HEK293T (cell line): ENCODE measurements at regions not wholly inside any gene's neighbourhood (a gene's known extent, or its start where the extent isn't known, plus 50 kb on each side); places are given as distances from the start of the nearest gene placed in this dataset.

Source experiments
- CTCF ChIA-PET: fragments of 350-600 bp; formaldehyde crosslinking; extraction: SDS; loops from one replicate; lab custom pipeline; 2021; ENCODE audit warnings: antibody characterized with exemption, inconsistent platforms; lab: Yijun Ruan, JAX
- POLR2A ChIA-PET: fragments of 350-600 bp; formaldehyde crosslinking; extraction: SDS; loops from one replicate; lab custom pipeline; 2020; ENCODE audit warnings: antibody characterized with exemption, inconsistent platforms; lab: Yijun Ruan, JAX
- DNase-seq: peaks from one replicate; pipeline ENCODE4 v3.0.0; 2012; ENCODE audit warnings: mixed read lengths; ENCODE audit errors: extremely low spot score
- ARNT ChIP-seq: fragments of 450-650 bp; IDR thresholded peaks from 2 replicates; pipeline ENCODE4 v1.6.1; 2017; ENCODE audit warnings: mild to moderate bottlenecking
- BHLHE40 ChIP-seq: fragments of 450-650 bp; IDR thresholded peaks from 2 replicates; pipeline ENCODE4 v1.6.1; 2016; ENCODE audit warnings: mild to moderate bottlenecking, moderate library complexity, borderline replicate concordance
- CTBP1 ChIP-seq: fragments of 450-650 bp; IDR thresholded peaks from 2 replicates; pipeline ENCODE4 v1.6.1; 2016; ENCODE audit warnings: borderline replicate concordance
- ELF4 ChIP-seq: fragments of 450-650 bp; IDR thresholded peaks from 2 replicates; pipeline ENCODE4 v1.6.1; 2017; ENCODE audit warnings: antibody characterized with exemption
- FOXA1 ChIP-seq: fragments of 450-650 bp; IDR thresholded peaks from 2 replicates; pipeline ENCODE4 v1.6.1; 2016; ENCODE audit warnings: mild to moderate bottlenecking
- FOXK2 ChIP-seq: fragments of 450-650 bp; IDR thresholded peaks from 2 replicates; pipeline ENCODE4 v1.6.1; 2016; ENCODE audit warnings: mild to moderate bottlenecking
- FOXM1 ChIP-seq: fragments of 450-650 bp; IDR thresholded peaks from 2 replicates; pipeline ENCODE4 v1.6.1; 2017; ENCODE audit warnings: mild to moderate bottlenecking, borderline replicate concordance
- HDGF ChIP-seq: fragments of 450-650 bp; IDR thresholded peaks from 2 replicates; pipeline ENCODE4 v1.6.1; 2017; ENCODE audit warnings: antibody characterized with exemption, borderline replicate concordance
- L3MBTL2 ChIP-seq: fragments of 450-650 bp; conservative IDR thresholded peaks from 2 replicates; pipeline ENCODE4 v1.6.1; 2016; ENCODE audit warnings: mild to moderate bottlenecking
- LEF1 ChIP-seq: fragments of 450-650 bp; IDR thresholded peaks from 2 replicates; pipeline ENCODE4 v1.6.1; 2017; ENCODE audit warnings: mild to moderate bottlenecking, borderline replicate concordance
- NFRKB ChIP-seq: fragments of 450-650 bp; IDR thresholded peaks from 2 replicates; pipeline ENCODE4 v1.6.1; 2016; ENCODE audit warnings: mild to moderate bottlenecking, moderate library complexity
- SP1 ChIP-seq: fragments of 450-650 bp; IDR thresholded peaks from 2 replicates; pipeline ENCODE4 v1.6.1; 2017
- SUZ12 ChIP-seq: fragments of 450-650 bp; IDR thresholded peaks from 2 replicates; pipeline ENCODE4 v1.6.1; 2016; ENCODE audit warnings: mild to moderate bottlenecking
- TARDBP ChIP-seq: fragments of 450-650 bp; IDR thresholded peaks from 2 replicates; pipeline ENCODE4 v1.6.1; 2016
- ZNF384 ChIP-seq: fragments of 450-650 bp; IDR thresholded peaks from 2 replicates; pipeline ENCODE4 v1.6.1; 2016
- TF ChIP-seq, protein P1 (sequence below): fragments of 450-650 bp; IDR thresholded peaks from 2 replicates; pipeline ENCODE4 v1.6.1; 2016

DNA sequence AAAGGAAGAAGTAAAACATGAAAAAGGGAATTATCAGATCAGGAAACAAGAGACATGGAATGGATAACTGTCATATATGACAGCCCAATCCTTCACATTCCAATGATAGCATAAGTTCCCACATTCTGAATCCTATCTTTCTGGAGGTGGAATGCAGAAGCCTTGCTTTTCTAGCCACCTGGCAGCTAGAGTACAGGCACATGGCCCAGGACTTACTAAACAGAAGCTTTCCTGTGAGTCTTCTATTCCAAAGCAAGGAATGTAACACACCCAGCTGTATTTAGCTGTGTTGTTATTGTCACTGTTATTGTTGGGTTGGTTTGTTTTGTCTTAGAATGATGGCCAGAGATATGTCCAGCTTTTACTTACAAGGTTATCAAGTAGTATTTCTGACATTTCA, 780.5 kb upstream of the ZNF608 start:
- CTCF ChIA-PET, result interaction anchor here (0.6 kb wide), 1 partner anchor 14 kb away, joined by 3 read pairs; no protein-coding TSS in a partner anchor
- no peak for DNase-seq
- TF ChIP-seq SUZ12, result no peak
- TF ChIP-seq FOXA1, result no peak
- TF ChIP-seq HDGF, result no peak
- no peak for TF ChIP-seq L3MBTL2
- no peak for TF ChIP-seq ARNT
- no peak for TF ChIP-seq BHLHE40
- no peak for TF ChIP-seq FOXM1
- POLR2A ChIA-PET, result no interaction called here

DNA sequence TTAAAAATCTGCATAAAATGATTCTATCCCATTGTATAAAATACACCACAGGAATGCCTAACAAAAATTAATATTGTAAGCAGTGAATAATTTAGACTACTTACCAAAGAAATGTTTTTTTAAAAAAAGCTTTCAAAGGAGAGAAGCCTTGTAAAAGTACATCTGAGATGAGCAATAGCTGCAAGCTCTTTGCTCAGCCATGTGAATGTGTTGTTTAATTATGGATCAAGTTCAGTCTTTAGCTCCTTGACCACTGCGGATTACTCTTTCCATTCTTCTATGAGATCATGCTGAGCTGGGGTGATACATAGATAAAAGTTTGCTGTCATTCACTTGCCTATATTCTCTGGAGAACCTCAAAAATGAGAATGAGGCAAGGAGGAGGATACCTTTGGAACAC, 782.4 kb upstream of the ZNF608 start:
- TF ChIP-seq SUZ12 (no peak), FOXK2 (no peak), BHLHE40 (no peak), NFRKB (no peak), HDGF (no peak)
- CTCF ChIA-PET, result no interaction called here
- no peak for DNase-seq
- POLR2A ChIA-PET, result no interaction called here

DNA sequence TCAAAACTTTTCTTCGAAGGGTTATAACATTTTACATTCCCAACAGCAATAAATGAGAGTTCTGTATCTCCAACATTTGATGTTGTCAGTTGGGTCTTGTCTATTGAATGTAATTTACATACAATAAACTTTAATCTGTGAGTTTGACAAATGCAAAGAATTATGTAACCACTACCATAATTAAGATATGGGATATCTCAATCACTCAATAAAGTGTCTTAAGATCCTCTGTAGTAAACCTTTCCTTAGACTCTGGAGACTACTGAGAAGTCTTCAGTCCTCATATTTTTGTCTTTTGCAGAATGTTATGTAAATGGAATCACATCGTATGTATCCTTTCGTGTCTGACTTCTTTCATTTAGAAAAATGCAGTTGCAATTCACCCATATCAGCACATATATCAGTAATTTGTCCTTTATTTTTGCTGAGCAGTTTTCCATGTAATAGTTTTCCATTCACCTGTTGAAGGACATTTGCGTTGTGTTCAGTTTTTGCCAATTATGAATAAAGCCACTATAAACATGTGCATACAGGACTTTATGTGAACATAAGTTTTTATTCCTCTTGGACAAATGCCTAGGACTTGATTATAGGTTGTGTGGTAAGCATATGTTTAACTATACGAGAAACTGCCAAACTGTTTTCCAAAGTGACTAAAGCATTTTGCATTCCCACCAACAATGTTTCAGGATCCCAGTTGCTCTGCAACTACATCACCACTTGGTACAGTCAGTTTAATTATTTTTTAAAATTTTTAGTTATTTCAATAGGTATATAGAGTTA, 784.6 kb upstream of the ZNF608 start:
- POLR2A ChIA-PET, result no interaction called here
- CTCF ChIA-PET, result no interaction called here
- TF ChIP-seq FOXK2 (no peak), L3MBTL2 (no peak), ZNF384 (no peak), FOXA1 (no peak), TARDBP (no peak), SP1 (no peak), SUZ12 (no peak), ARNT (no peak), NFRKB (no peak)
- no peak for DNase-seq

DNA sequence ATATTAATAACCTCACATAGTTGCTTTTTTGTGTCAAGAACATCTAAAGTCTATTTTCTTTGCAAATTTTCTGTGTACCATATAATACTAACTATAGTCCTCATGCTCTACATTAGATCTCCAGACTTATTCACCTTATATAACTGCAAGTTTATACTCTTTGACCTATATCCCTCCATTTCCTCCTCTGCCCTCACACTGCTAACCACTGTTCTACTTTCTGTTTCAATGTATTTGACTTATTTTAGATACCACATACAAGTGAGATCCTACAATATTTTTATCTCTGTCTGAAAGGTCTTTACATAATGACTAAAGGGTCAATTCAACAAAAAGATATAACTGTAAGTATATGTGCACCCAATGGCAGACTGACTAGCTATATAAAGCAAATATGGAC, 789.7 kb upstream of the ZNF608 start:
- CTCF ChIA-PET, result no interaction called here
- POLR2A ChIA-PET, result no interaction called here
- no peak for DNase-seq
- TF ChIP-seq L3MBTL2, result no peak
- no peak for TF ChIP-seq NFRKB
- no peak for TF ChIP-seq TARDBP
- TF ChIP-seq ARNT, result no peak
- no peak for TF ChIP-seq ELF4
- TF ChIP-seq, protein P1, sequence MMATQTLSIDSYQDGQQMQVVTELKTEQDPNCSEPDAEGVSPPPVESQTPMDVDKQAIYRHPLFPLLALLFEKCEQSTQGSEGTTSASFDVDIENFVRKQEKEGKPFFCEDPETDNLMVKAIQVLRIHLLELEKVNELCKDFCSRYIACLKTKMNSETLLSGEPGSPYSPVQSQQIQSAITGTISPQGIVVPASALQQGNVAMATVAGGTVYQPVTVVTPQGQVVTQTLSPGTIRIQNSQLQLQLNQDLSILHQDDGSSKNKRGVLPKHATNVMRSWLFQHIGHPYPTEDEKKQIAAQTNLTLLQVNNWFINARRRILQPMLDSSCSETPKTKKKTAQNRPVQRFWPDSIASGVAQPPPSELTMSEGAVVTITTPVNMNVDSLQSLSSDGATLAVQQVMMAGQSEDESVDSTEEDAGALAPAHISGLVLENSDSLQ, result no peak
- no peak for TF ChIP-seq FOXK2
- no peak for TF ChIP-seq FOXM1
- no peak for TF ChIP-seq BHLHE40
- no peak for TF ChIP-seq HDGF
- TF ChIP-seq FOXA1, result no peak
- no peak for TF ChIP-seq LEF1
- TF ChIP-seq CTBP1, result no peak
- no peak for TF ChIP-seq SP1
- no peak for TF ChIP-seq SUZ12
- no peak for TF ChIP-seq ZNF384

DNA sequence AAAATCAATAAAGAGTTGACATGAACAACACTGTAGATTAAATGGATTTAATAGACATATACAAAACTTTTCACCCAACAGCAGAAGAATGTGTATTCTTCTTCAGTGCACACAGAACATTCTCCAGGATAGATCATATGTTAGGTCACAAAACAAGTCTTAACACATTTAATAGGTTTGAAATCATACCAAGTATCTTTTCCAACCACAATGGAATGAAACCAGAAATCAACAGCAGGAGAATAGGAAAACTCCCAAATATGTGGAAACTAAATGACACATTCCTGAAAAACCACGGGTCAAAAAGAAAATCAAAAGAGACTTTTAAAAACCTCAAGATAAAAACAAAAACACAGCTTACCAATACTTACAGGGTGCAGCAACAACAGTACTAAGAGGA, 790.1 kb upstream of the ZNF608 start:
- DNase-seq, result no peak
- POLR2A ChIA-PET, result no interaction called here
- CTCF ChIA-PET, result no interaction called here
- TF ChIP-seq FOXK2 (no peak), ARNT (no peak), BHLHE40 (no peak), L3MBTL2 (no peak), FOXA1 (no peak), FOXM1 (no peak)

DNA sequence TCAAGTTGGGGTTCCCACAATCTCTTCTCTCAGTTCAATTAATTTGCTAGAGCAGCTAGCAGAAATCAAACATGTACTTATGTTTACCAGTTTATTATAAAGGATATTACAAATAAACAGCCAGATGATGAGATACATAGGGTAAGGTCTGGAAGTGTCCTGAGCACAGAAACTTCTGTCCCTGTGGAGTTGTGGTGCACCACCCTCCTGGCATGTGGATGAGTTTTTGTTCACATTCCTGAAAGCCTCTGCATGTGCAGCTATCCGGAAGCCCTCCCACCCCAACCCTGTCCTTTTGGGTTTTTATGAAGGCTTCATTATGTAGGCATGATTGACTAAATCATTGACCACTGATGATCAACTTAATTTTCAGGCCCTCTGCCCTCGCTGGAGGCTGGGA, 791.2 kb upstream of the ZNF608 start:
- no peak for DNase-seq
- ChIA-PET CTCF (no interaction called here), POLR2A (no interaction called here)
- TF ChIP-seq LEF1, result no peak
- no peak for TF ChIP-seq FOXK2
- TF ChIP-seq FOXM1, result no peak
- no peak for TF ChIP-seq TARDBP
- TF ChIP-seq, protein P1, result no peak
- no peak for TF ChIP-seq L3MBTL2
- TF ChIP-seq NFRKB, result no peak
- TF ChIP-seq SUZ12, result no peak
- TF ChIP-seq ELF4, result no peak
- no peak for TF ChIP-seq BHLHE40
- no peak for TF ChIP-seq SP1
- no peak for TF ChIP-seq FOXA1
- TF ChIP-seq HDGF, result no peak
- TF ChIP-seq CTBP1, result no peak
- TF ChIP-seq ARNT, result no peak
- no peak for TF ChIP-seq ZNF384

DNA sequence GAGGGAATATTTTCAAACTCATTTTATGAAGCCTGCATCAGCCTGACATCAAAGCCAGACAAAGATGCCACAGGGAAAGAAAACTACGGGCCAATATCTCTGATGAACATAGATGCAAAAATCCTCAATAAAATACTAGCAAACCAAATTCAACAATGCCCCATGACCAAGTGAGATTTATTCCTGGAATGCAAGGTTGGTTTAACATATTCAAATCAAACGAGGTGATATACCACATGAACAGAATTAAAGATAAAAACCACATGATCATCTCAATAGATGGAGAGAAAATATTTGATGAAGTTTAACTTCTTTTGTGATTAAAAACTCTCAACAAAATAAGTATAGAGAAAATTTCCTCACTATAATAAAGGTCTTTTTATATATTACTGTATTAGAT, 792.0 kb upstream of the ZNF608 start:
- CTCF ChIA-PET, result no interaction called here
- no peak for TF ChIP-seq BHLHE40
- TF ChIP-seq HDGF, result no peak
- TF ChIP-seq SP1, result no peak
- TF ChIP-seq CTBP1, result no peak
- no peak for TF ChIP-seq FOXM1
- no peak for TF ChIP-seq L3MBTL2
- TF ChIP-seq SUZ12, result no peak
- no peak for TF ChIP-seq FOXA1
- no peak for TF ChIP-seq NFRKB
- TF ChIP-seq, protein P1, result no peak
- no peak for TF ChIP-seq FOXK2
- TF ChIP-seq ZNF384, result no peak
- no peak for TF ChIP-seq ELF4
- TF ChIP-seq ARNT, result no peak
- TF ChIP-seq TARDBP, result no peak
- POLR2A ChIA-PET, result no interaction called here
- DNase-seq, result no peak
